Astrocyte (in vitro differentiated cells and primary cell): ENCODE measurements at regions not wholly inside any gene's neighbourhood (a gene's known extent, or its start where the extent isn't known, plus 50 kb on each side); places are given as distances from the start of the nearest gene placed in this dataset.

Source experiments
- DNase-seq: peaks from one replicate; pipeline ENCODE4 v3.0.0-alpha.2; 2010; ENCODE audit warnings: low read depth
- FAIRE-seq: peaks from 2 replicates; lab custom pipeline; 2011; peaks lifted over from hg19 to GRCh38; lab: Jason Lieb, UNC
- H2AFZ ChIP-seq: 2 replicates; pipeline ENCODE4 v1.6.0; 2012; ENCODE audit warnings: low read depth, low read length, inconsistent platforms
- H3K27ac ChIP-seq: 2 replicates; pipeline ENCODE4 v1.5.1; 2011; ENCODE audit warnings: low read depth, low read length, inconsistent platforms
- H3K27me3 ChIP-seq: 2 replicates; pipeline ENCODE4 v1.6.0; 2011; ENCODE audit warnings: low read length, inconsistent platforms; ENCODE audit not compliant: insufficient read depth
- H3K36me3 ChIP-seq: 2 replicates; pipeline ENCODE4 v1.5.1; 2011; ENCODE audit warnings: low read length, inconsistent platforms; ENCODE audit not compliant: insufficient read depth
- H3K4me1 ChIP-seq: 2 replicates; pipeline ENCODE4 v1.5.1; 2011; ENCODE audit warnings: low read length, inconsistent platforms; ENCODE audit not compliant: insufficient read depth
- H3K4me2 ChIP-seq: 2 replicates; pipeline ENCODE4 v1.6.0; 2012; ENCODE audit warnings: low read length, inconsistent platforms
- H3K4me3 ChIP-seq: 2 replicates; pipeline ENCODE4 v1.5.1; 2011; ENCODE audit warnings: low read depth, mild to moderate bottlenecking, low read length, inconsistent platforms; ENCODE audit not compliant: insufficient read depth
- H3K79me2 ChIP-seq: 2 replicates; pipeline ENCODE4 v1.6.0; 2012; ENCODE audit warnings: mild to moderate bottlenecking, low read length, inconsistent platforms; ENCODE audit not compliant: insufficient read depth
- H3K9ac ChIP-seq: 2 replicates; pipeline ENCODE4 v1.6.0; 2012; ENCODE audit warnings: mild to moderate bottlenecking, low read length, inconsistent platforms
- H3K9me3 ChIP-seq: 2 replicates; pipeline ENCODE4 v1.5.1; 2012; ENCODE audit warnings: low read depth, mild to moderate bottlenecking, low read length, inconsistent platforms; ENCODE audit not compliant: insufficient read depth
- H4K20me1 ChIP-seq: 2 replicates; pipeline ENCODE4 v1.6.0; 2012; ENCODE audit warnings: low read length, inconsistent platforms; ENCODE audit not compliant: insufficient read depth
- H3K27ac Mint-ChIP-seq: one replicate; pipeline ENCODE4 v1.8.0; 2021; ENCODE audit warnings: mild to moderate bottlenecking, mixed read lengths; ENCODE audit not compliant: unreplicated experiment
- H3K27me3 Mint-ChIP-seq: one replicate; pipeline ENCODE4 v1.8.0; 2021; ENCODE audit warnings: low read depth, mixed read lengths; ENCODE audit not compliant: unreplicated experiment
- H3K36me3 Mint-ChIP-seq: one replicate; pipeline ENCODE4 v1.8.0; 2021; ENCODE audit warnings: low read depth, mixed read lengths; ENCODE audit not compliant: unreplicated experiment
- H3K4me1 Mint-ChIP-seq: one replicate; pipeline ENCODE4 v1.8.0; 2021; ENCODE audit warnings: low read depth, mixed read lengths; ENCODE audit not compliant: unreplicated experiment
- H3K4me3 Mint-ChIP-seq: one replicate; pipeline ENCODE4 v1.8.0; 2021; ENCODE audit warnings: mild to moderate bottlenecking, moderate library complexity, mixed read lengths; ENCODE audit not compliant: unreplicated experiment
- H3K9me3 Mint-ChIP-seq: one replicate; pipeline ENCODE4 v1.8.0; 2021; ENCODE audit warnings: mild to moderate bottlenecking, mixed read lengths; ENCODE audit not compliant: unreplicated experiment
- CTCF ChIP-seq: IDR thresholded peaks from 2 replicates; pipeline ENCODE4 v1.5.1; 2011; ENCODE audit warnings: low read depth, mild to moderate bottlenecking, inconsistent platforms, low read length, moderate library complexity; ENCODE audit not compliant: insufficient read depth
- EZH2 ChIP-seq: IDR thresholded peaks from 2 replicates; pipeline ENCODE4 v1.6.1; 2012; ENCODE audit warnings: mild to moderate bottlenecking, low read length, inconsistent platforms; ENCODE audit not compliant: insufficient read depth

DNA sequence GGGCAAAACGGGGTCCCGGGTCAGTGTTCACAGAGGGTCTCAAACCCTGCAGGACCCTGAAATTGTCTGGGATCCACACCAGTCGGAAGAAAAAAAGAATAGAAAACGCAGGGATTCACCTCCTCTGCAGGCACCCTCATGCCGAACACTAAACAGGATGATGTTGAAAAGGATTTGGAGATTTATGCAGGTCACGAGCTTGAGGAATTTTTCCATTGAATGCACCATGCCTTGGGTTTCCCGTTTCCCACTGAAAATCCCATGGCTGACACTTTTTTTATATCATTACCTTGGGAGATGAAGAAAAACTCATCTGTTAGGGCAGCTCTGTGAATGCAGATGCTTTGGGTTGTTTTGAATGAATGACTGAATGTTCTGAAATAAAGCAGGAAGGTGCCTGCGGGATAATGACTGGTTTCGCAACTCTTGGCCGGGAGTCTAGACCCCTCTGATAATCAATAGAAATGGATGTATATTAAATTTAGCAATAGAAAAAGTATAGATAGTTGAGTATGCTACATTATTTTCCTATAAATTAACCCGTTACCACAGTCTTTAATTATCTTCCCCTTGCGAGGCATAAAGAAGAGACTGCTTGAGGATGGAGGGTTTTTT, 147.5 kb upstream of the AFDN start:
- Mint-ChIP-seq H3K27ac (no peak overlapping the region), H3K9me3 (peaks cover 6% of the 10 kb centered on the region), H3K4me1 (peaks cover 63% of the 10 kb centered on the region), H3K4me3 (peak overlapping the region; percentile 78), H3K36me3 (no peaks in the 10 kb centered on the region), H3K27me3 (peaks cover 17% of the 10 kb centered on the region)
- H3K27me3 ChIP-seq, result peaks cover 29% of the 10 kb centered on the region
- no peaks in the 10 kb centered on the region for H3K79me2 ChIP-seq
- no peaks in the 10 kb centered on the region for H3K9me3 ChIP-seq
- H3K4me2 ChIP-seq, result peak overlapping the region; percentile 87
- DNase-seq (no peak), FAIRE-seq (no peak)
- H3K4me3 ChIP-seq, result peak overlapping the region; percentile 45
- no peak overlapping the region for H3K9ac ChIP-seq
- peaks cover 27% of the 10 kb centered on the region for H3K4me1 ChIP-seq
- H3K27ac ChIP-seq, result no peak overlapping the region
- H3K36me3 ChIP-seq, result no peaks in the 10 kb centered on the region
- no peak overlapping the region for H2AFZ ChIP-seq
- H4K20me1 ChIP-seq, result no peaks in the 10 kb centered on the region
- TF ChIP-seq EZH2 (no peak), CTCF (no peak)

DNA sequence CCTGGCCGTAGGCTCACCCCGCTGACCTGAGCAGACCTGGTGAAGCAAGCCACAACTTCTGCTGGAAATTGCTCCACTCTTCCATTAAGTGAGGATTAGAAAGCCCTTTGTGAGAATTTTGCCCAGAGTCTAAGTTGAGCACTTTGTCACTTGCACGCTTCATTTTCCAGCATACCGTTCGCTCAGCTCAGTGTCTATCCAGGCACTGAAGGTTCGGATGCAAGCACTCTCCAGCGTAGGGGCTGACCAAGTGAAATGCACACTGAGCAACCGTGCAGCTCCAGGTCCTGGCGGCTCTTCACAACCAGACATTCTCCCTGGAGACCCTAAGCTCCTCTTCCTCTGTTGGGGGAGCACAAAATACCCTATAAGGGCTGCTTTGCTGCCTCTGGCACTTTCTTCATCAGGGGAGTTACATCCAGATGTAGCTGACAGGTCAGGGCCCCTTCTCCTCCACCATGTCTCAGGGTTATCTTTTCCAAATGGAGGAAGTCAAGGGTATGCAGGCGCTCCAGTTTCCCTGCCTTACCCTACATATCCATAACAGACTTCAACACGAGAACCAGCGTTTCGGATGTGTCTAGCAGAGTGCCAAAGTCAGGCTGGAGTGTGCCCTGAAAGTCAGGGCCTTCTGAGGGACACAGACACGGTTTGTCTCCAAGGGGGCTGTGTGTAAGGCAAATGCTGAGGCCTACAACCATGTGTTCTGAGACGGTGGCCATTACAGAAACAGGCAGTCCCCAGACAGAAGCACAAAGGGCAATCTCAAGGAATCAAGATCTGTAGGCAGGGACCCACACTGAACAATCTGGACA, 146.7 kb upstream of the AFDN start:
- Mint-ChIP-seq H3K27ac (no peak overlapping the region), H3K27me3 (peaks cover 20% of the 10 kb centered on the region), H3K36me3 (no peaks in the 10 kb centered on the region), H3K4me3 (no peak overlapping the region), H3K9me3 (no peaks in the 10 kb centered on the region), H3K4me1 (peaks cover 62% of the 10 kb centered on the region)
- no peak overlapping the region for H3K4me3 ChIP-seq
- no peak overlapping the region for H3K27ac ChIP-seq
- H3K27me3 ChIP-seq, result peaks cover 29% of the 10 kb centered on the region
- peaks cover 27% of the 10 kb centered on the region for H3K4me1 ChIP-seq
- no peak overlapping the region for H3K9ac ChIP-seq
- H3K9me3 ChIP-seq, result no peaks in the 10 kb centered on the region
- no peaks in the 10 kb centered on the region for H3K36me3 ChIP-seq
- H3K79me2 ChIP-seq, result no peaks in the 10 kb centered on the region
- H3K4me2 ChIP-seq, result no peak overlapping the region
- H4K20me1 ChIP-seq, result no peaks in the 10 kb centered on the region
- DNase-seq (no peak), FAIRE-seq (no peak)
- TF ChIP-seq CTCF (no peak), EZH2 (no peak)
- H2AFZ ChIP-seq, result no peak overlapping the region
